Pancreas (tissue), 10 donors: ENCODE measurements at regions not wholly inside any gene's neighbourhood (a gene's known extent, or its start where the extent isn't known, plus 50 kb on each side); places are given as distances from the start of the nearest gene placed in this dataset.

ENCODE experiments used
- ATAC-seq, 4 donors: fragments of 200-7000 bp; cut with Tn5 transposase; one replicate each; pipeline versions ENCODE4 v1.8.0 to v1.9.1; 2020; ENCODE audit warnings: mild to moderate bottlenecking in 4 of 4, moderate library complexity in 4 of 4
- DNase-seq, 6 donors: peaks; one replicate each; pipeline ENCODE4 v3.0.0-alpha.2; 2020
- FAIRE-seq: peaks from 2 replicates; lab custom pipeline; 2012; peaks lifted over from hg19 to GRCh38; lab: Jason Lieb, UNC
- H3K27ac ChIP-seq, 4 donors: fragments of 200-600 bp; sonication (generic); 1 replicate in 3 of 4; 2 replicates in 1 of 4; pipeline versions ENCODE4 v1.5.0 to v1.8.0; 2020
- H3K27me3 ChIP-seq, 4 donors: fragments of 200-600 bp; one replicate each; pipeline ENCODE4 v1.8.0; 2021
- H3K36me3 ChIP-seq, 3 donors: fragments of 200-600 bp; sonication (generic) in 1 of 3; one replicate each; pipeline versions ENCODE4 v1.5.0 to v1.8.0; 2020 to 2021
- H3K4me1 ChIP-seq, 3 donors: fragments of 200-600 bp; one replicate each; pipeline ENCODE4 v1.8.0; 2021
- H3K4me3 ChIP-seq, 4 donors: fragments of 200-600 bp; sonication (generic) in 2 of 4; one replicate each; pipeline versions ENCODE4 v1.5.0 to v1.8.0; 2020 to 2021
- H3K9me3 ChIP-seq, 4 donors: fragments of 200-600 bp; one replicate each; pipeline ENCODE4 v1.8.0; 2021
- WGBS, 2 donors: extraction: QIAGEN DNeasy Blood & Tissue Kit; methylation state at CpG; one replicate each; pipeline ENCODE4 v1.1.7; 2013; 5-methylcytosine and 5-hydroxymethylcytosine counted together
- intact Hi-C, 3 donors: fragments of 100-400 bp; cut with DNase I; formaldehyde crosslinking; loops; one replicate each; pipeline versions ENCODE4 v1.11.1 to v1.14.2; 2022
- TF ChIP-seq, protein P1 (sequence below), 4 donors: fragments of 200-600 bp; sonication (generic) in 3 of 4; IDR thresholded peaks; one replicate each; pipeline versions ENCODE4 v1.5.0 to v1.8.0; 2021; ENCODE audit warnings: antibody characterized with exemption in 4 of 4
- donor health status: healthy with polysubstance abuse.
- donor health status: DM: no; HTN: no; CAD: no; lungs with moderate emphysema.
- donor health status: DM: no; HTN: no; CAD: no.
- donor health status: control.
- donor health status: control.
- donor health status: Bipolar disorder and iron deficiency.
- donor health status: DM: yes; HTN: yes; CAD: no.
- donor health status: DM: no; HTN: no; CAD: no.
- donor health status: DM: no; HTN: no; CAD: no.
- donor health status: DM: yes; HTN: yes; CAD: no.

GRCh38 chr11:79920480-79920879, 479.6 kb upstream of the TENM4 start:
- ATAC-seq: no peak
- TF ChIP-seq, protein P1, sequence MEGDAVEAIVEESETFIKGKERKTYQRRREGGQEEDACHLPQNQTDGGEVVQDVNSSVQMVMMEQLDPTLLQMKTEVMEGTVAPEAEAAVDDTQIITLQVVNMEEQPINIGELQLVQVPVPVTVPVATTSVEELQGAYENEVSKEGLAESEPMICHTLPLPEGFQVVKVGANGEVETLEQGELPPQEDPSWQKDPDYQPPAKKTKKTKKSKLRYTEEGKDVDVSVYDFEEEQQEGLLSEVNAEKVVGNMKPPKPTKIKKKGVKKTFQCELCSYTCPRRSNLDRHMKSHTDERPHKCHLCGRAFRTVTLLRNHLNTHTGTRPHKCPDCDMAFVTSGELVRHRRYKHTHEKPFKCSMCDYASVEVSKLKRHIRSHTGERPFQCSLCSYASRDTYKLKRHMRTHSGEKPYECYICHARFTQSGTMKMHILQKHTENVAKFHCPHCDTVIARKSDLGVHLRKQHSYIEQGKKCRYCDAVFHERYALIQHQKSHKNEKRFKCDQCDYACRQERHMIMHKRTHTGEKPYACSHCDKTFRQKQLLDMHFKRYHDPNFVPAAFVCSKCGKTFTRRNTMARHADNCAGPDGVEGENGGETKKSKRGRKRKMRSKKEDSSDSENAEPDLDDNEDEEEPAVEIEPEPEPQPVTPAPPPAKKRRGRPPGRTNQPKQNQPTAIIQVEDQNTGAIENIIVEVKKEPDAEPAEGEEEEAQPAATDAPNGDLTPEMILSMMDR (IDR thresholded peaks at IDR 0.05): no peak
- no peak for DNase-seq
- Histone ChIP-seq H3K27me3 (no peaks in the 10 kb centered on the region), H3K4me3 (no peak overlapping the region), H3K27ac (no peak overlapping the region), H3K9me3 (no peaks in the 10 kb centered on the region), H3K36me3 (no peaks in the 10 kb centered on the region), H3K4me1 (no peaks in the 10 kb centered on the region)
- intact Hi-C loops: no loop called here
- no peak for FAIRE-seq
- WGBS, 2 donors: 44 to 54% methylated on average over 1 of the region's 1 CpG

DNA sequence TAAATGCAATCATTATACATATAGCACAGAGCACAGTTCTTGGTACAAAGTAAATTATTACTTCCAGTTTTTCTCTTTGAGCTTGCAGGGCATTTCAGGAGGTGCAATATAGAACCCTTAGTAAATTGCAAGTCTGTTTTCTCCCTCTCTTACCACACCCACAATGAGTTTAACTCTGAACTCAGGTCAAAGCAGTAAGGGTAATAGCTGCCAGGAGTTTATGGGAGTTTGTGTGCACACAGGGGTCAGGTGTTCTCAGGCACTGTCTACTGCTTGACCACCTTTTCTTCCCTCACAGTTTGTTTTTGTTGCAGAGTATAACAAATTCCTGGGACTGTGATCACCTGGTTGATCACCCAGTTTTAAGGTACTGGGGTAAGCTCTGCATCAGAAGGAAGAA, 478.5 kb upstream of the TENM4 start:
- DNase-seq (no peak), ATAC-seq (no peak), FAIRE-seq (no peak)
- Histone ChIP-seq H3K36me3 (no peaks in the 10 kb centered on the region), H3K4me3 (no peak overlapping the region), H3K4me1 (no peaks in the 10 kb centered on the region), H3K9me3 (no peaks in the 10 kb centered on the region), H3K27me3 (no peaks in the 10 kb centered on the region), H3K27ac (no peak overlapping the region)
- intact Hi-C loops: no loop called here
- TF ChIP-seq, protein P1 (IDR thresholded peaks at IDR 0.05): no peak

- Histone ChIP-seq H3K9me3 (no peaks in the 10 kb centered on the region), H3K4me1 (no peaks in the 10 kb centered on the region), H3K27ac (no peak overlapping the region), H3K4me3 (no peak overlapping the region), H3K36me3 (no peaks in the 10 kb centered on the region), H3K27me3 (no peaks in the 10 kb centered on the region)
- no peak for DNase-seq
- TF ChIP-seq, protein P1 (IDR thresholded peaks at IDR 0.05): no peak
- no peak for FAIRE-seq
- 44 to 56% methylated on average over 1 of the region's 1 CpG for WGBS, 2 donors
- intact Hi-C loops: no loop called here
- ATAC-seq: no peak
Observed at GRCh38 chr11:79918846-79919245, 478.0 kb upstream of the TENM4 start.

- H3K27ac ChIP-seq: no peak overlapping the region
- no peak for DNase-seq
- no peak for FAIRE-seq
- H3K27me3 ChIP-seq: no peaks in the 10 kb centered on the region
- TF ChIP-seq, protein P1 (IDR thresholded peaks at IDR 0.05): no peak
- H3K36me3 ChIP-seq: no peaks in the 10 kb centered on the region
- H3K4me1 ChIP-seq: no peaks in the 10 kb centered on the region
- intact Hi-C loops: no loop called here
- 42 to 47% methylated on average over 8 of the region's 8 CpGs for WGBS, 2 donors
- H3K9me3 ChIP-seq: no peaks in the 10 kb centered on the region
- ATAC-seq: peak in 1 of 4 donors; percentile 30
- H3K4me3 ChIP-seq: no peak overlapping the region
Observed at GRCh38 chr11:79906164-79906563, 465.3 kb upstream of the TENM4 start.

DNA sequence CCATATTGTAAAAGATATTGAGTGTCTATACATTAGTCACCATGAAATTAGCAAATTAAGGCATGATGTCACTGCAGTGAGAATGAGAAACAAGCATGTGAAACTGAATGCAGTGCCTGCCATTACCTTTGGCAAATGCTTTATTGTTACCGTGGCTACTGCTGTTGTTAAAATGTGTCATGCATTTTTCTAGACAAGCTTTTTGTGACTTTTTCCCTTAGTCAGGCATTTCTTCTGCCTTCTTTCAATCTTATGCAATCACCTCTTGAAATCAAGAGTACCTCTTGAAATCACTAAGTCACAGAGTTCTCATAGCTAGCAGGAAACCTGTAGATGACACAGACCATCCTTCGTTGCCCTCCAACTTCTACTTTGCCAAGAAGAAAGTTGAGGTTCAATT, 461.7 kb upstream of the TENM4 start:
- no peak overlapping the region for H3K27ac ChIP-seq
- H3K27me3 ChIP-seq: no peaks in the 10 kb centered on the region
- intact Hi-C loops: no loop called here
- H3K9me3 ChIP-seq: no peaks in the 10 kb centered on the region
- no peak overlapping the region for H3K4me3 ChIP-seq
- FAIRE-seq: no peak
- DNase-seq: no peak
- TF ChIP-seq, protein P1 (IDR thresholded peaks at IDR 0.05): no peak
- 75 to 92% methylated on average over 2 of the region's 2 CpGs for WGBS, 2 donors
- no peak for ATAC-seq
- no peaks in the 10 kb centered on the region for H3K36me3 ChIP-seq
- H3K4me1 ChIP-seq: peaks cover 0 to 2% (median 0%) of the 10 kb centered on the region in 3 donors
